Fibroblast of villous mesenchyme (primary cell): ENCODE measurements at regions not wholly inside any gene's neighbourhood (a gene's known extent, or its start where the extent isn't known, plus 50 kb on each side); places are given as distances from the start of the nearest gene placed in this dataset.
A peak's percentile ranks its signal among the peaks of the same experiment; 100 is the strongest.

Source experiments
- DNase-seq: peaks from one replicate; pipeline ENCODE4 v3.0.0-alpha.2; 2010; ENCODE audit warnings: low read depth
- H3K4me3 ChIP-seq: 2 replicates; pipeline ENCODE4 v1.5.1; 2011; ENCODE audit warnings: low read depth, mild to moderate bottlenecking, low read length
- TF ChIP-seq, protein P1 (sequence below): IDR thresholded peaks from 2 replicates; pipeline ENCODE4 v1.5.1; 2012; ENCODE audit warnings: low read depth, mild to moderate bottlenecking, low read length; ENCODE audit not compliant: insufficient read depth

DNA sequence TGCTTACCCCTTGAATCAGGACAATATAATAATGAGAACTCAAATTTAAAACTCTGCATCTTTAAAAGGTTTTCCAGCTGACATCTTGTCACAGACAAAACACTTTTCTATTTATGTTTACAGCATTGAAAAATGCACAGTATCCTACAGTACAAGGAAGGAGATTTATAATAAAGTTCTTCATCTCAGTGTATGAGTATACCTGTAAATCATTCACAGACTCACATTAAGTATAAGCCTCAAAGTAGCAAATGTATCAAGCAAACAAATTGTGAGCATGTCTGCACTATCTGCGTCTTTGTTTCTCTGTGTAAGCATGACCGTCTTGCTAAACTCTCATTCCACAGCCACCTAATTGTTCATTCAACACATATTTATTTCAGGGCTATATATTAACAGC lies 52.8 kb downstream of the PPP1R2C start:
- TF ChIP-seq, protein P1, sequence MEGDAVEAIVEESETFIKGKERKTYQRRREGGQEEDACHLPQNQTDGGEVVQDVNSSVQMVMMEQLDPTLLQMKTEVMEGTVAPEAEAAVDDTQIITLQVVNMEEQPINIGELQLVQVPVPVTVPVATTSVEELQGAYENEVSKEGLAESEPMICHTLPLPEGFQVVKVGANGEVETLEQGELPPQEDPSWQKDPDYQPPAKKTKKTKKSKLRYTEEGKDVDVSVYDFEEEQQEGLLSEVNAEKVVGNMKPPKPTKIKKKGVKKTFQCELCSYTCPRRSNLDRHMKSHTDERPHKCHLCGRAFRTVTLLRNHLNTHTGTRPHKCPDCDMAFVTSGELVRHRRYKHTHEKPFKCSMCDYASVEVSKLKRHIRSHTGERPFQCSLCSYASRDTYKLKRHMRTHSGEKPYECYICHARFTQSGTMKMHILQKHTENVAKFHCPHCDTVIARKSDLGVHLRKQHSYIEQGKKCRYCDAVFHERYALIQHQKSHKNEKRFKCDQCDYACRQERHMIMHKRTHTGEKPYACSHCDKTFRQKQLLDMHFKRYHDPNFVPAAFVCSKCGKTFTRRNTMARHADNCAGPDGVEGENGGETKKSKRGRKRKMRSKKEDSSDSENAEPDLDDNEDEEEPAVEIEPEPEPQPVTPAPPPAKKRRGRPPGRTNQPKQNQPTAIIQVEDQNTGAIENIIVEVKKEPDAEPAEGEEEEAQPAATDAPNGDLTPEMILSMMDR = no peak
- no peak for DNase-seq
- H3K4me3 ChIP-seq = no peak overlapping the region

GRCh38 chrX:42720209-42720608 lies 57.8 kb downstream of the PPP1R2C start:
- no peak overlapping the region for H3K4me3 ChIP-seq
- DNase-seq = no peak
- TF ChIP-seq, protein P1 = no peak

DNA sequence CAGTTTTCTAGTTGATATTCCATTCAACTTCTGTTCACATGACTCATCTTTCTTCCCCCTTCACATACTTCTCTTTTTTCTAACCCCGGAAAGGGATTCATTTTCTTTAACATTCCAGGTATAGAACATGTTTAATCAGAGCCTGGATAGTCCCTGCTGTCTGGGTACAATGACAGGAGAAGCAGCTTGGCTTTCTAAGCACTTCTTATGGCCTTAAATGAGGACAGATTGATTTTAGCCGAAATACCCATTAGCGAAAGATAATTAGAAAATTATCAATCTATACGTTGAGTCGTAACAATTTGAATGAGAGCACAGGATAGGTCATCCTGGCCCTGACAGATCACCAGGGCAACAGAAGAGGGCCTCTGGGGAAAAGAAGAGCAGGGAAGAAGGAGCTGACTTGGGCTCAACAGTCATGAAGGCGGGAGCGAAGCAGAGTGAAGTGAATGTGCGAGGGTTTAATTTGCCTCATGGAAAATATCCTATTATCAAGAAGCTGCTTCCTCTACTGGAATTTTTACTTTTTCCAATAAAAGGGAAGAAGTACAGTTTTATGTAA lies 62.2 kb downstream of the PPP1R2C start:
- TF ChIP-seq, protein P1 = no peak
- H3K4me3 ChIP-seq = no peak overlapping the region
- no peak for DNase-seq

DNA sequence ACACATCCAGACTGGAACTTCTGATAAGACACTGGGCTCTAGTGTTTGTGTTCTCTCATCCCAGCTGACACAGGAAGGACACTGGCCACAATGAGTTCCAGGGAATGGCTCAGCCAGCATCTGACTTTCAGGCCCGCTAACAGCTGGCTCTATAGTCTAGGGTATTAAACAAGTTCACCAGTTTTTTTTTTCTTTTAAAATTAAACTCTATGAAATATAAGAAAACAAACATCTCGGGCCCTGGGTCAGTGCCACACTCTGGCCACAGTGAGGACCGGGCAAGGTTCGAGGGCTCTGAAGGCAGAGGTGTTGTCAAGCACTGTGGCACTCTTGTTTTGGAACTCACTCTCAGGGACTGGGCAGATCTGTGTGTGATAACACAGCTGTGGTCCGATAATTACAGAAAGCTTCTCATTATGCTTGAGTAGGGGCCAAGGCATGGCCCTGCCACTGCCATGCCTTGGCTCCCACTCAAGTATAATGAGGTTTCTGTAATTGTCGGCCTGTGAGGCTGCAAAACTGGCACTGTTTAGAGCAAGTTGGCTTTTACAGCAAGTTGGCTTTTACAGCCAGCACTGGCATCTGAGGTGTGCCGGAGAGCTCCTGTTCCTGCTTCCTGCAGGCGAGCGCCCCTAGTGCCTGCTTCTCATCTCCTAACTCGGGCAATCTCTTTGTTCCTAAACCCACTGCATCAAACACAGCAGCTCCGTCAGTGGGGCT lies 62.8 kb downstream of the PPP1R2C start:
- no peak overlapping the region for H3K4me3 ChIP-seq
- TF ChIP-seq, protein P1 = no peak
- no peak for DNase-seq

GRCh38 chrX:42710452-42710851 lies 67.5 kb downstream of the PPP1R2C start:
- H3K4me3 ChIP-seq = no peak overlapping the region
- TF ChIP-seq, protein P1 = no peak
- DNase-seq = no peak

DNA sequence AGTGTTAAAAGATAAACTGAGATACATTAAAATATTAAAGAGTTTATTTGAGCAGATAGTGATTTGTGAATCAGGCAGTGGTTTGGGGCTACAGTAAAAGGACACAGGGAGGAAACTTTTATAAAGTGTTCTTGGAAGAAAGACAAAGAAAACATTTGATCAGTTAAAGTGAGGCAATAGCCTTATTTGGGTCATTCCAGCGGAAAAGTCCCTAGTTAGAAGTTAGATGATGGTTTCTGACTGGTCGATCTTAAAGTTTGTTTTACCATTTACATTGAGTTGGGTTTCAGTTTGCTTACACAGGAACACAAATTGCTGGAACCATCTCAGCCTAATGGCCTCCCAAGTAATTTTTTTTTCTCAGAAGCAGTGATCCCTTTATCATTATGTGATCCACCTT lies 69.7 kb downstream of the PPP1R2C start:
- TF ChIP-seq, protein P1 = no peak

DNA sequence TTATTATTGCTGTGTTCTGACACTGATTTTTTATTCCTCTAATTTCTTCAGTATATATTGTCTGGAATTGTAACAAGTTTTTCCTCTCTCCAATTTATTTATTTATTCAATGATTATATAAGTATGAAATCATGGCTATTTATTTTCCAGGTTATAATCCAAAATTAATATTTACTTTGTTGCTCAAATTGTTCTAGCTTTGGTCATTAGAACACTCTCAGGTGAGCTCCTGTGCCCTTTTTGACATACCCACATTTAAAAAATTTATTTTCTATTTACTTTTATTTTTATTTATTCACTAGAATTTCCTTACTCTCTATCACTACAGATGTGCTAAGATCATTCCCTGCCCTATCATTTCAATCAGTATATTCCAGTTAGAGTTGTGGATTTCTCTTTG lies 70.2 kb downstream of the PPP1R2C start:
- TF ChIP-seq, protein P1 = no peak
- H3K4me3 ChIP-seq = no peak overlapping the region
- no peak for DNase-seq

More for the DNA sequence above, 69.7 kb downstream of the PPP1R2C start:
- H3K4me3 ChIP-seq = no peak overlapping the region
- peak; percentile 37 for DNase-seq
